Caco-2 (cell line): ENCODE measurements at regions not wholly inside any gene's neighbourhood (a gene's known extent, or its start where the extent isn't known, plus 50 kb on each side); places are given as distances from the start of the nearest gene placed in this dataset.
"Not testable (repeated sequence)": the region's sequence is repeated elsewhere in the genome, so short reads cannot be mapped to it uniquely, and the experiment has no call there.

Experiments used
- BruUV-seq: library from RNA; stranded (reverse); fragments of 400-500 nt; replicated peaks from 2 replicates; lab custom pipeline; 2021; lab: Mats Ljungman, UMichigan
- CTCF ChIA-PET: fragments of 300-600 bp; sonication (Branson Sonifier 250); formaldehyde crosslinking; loops from one replicate; lab custom pipeline; 2022; ENCODE audit warnings: antibody characterized with exemption; lab: Charles Lee
- POLR2A ChIA-PET: fragments of 300-600 bp; sonication (Branson Sonifier 250); formaldehyde crosslinking; loops from one replicate; lab custom pipeline; 2022; ENCODE audit warnings: antibody characterized with exemption; lab: Charles Lee
- DNase-seq, 2 experiments: peaks; one replicate each; pipeline versions ENCODE4 v3.0.0 to v3.0.0-alpha.2; 2020 to 2022
- H3K27me3 ChIP-seq: replicated peaks from 2 replicates; pipeline ENCODE4 v1.6.0; 2011; ENCODE audit warnings: low read length; ENCODE audit not compliant: control insufficient read depth, insufficient read depth
- H3K36me3 ChIP-seq: 2 replicates; pipeline ENCODE4 v1.5.1; 2011; ENCODE audit warnings: low read length; ENCODE audit not compliant: control insufficient read depth, insufficient read depth
- H3K4me1 ChIP-seq: fragments of 250-450 bp; sonication (Bioruptor Pico); 2 replicates; pipeline ENCODE4 v1.5.1; 2020; ENCODE audit warnings: mild to moderate bottlenecking
- H3K4me3 ChIP-seq: 2 replicates; pipeline ENCODE4 v1.5.1; 2011; ENCODE audit warnings: low read depth, mild to moderate bottlenecking, control low read depth, low read length
- H3K9me3 ChIP-seq: fragments of 250-450 bp; sonication (Bioruptor Pico); 2 replicates; pipeline ENCODE4 v1.5.1; 2020; ENCODE audit warnings: mild to moderate bottlenecking, moderate library complexity
- H3K27ac Mint-ChIP-seq: one replicate; pipeline ENCODE4 v1.8.0; 2022; ENCODE audit warnings: mixed read lengths; ENCODE audit not compliant: unreplicated experiment
- H3K27me3 Mint-ChIP-seq: one replicate; pipeline ENCODE4 v1.8.0; 2022; ENCODE audit warnings: mixed read lengths; ENCODE audit not compliant: insufficient read depth, unreplicated experiment
- H3K36me3 Mint-ChIP-seq: one replicate; pipeline ENCODE4 v1.8.0; 2022; ENCODE audit warnings: mild to moderate bottlenecking, mixed read lengths; ENCODE audit not compliant: insufficient read depth, unreplicated experiment
- H3K4me1 Mint-ChIP-seq: one replicate; pipeline ENCODE4 v1.8.0; 2022; ENCODE audit warnings: low read depth, mixed read lengths; ENCODE audit not compliant: unreplicated experiment
- H3K4me3 Mint-ChIP-seq: one replicate; pipeline ENCODE4 v1.8.0; 2022; ENCODE audit warnings: mild to moderate bottlenecking, moderate library complexity, mixed read lengths; ENCODE audit not compliant: unreplicated experiment
- H3K9me3 Mint-ChIP-seq: one replicate; pipeline ENCODE4 v1.8.0; 2022; ENCODE audit warnings: mixed read lengths; ENCODE audit not compliant: unreplicated experiment
- CTCF ChIP-seq, 2 experiments: fragments of 200-600 bp in 1 of 2; IDR thresholded peaks; 1 replicate in 1 of 2; 2 replicates in 1 of 2; pipeline versions ENCODE4 v1.5.1 to v1.8.0; 2011 to 2022; ENCODE audit warnings: antibody characterized with exemption in 1 of 2, control low read depth in 1 of 2, inconsistent platforms in 1 of 2, low read depth in 1 of 2, low read length in 1 of 2, mild to moderate bottlenecking in 1 of 2, moderate library complexity in 1 of 2; ENCODE audit not compliant: insufficient read depth in 1 of 2, severe bottlenecking in 1 of 2, unreplicated experiment in 1 of 2
- intact Hi-C: fragments of 100-400 bp; cut with micrococcal nuclease; formaldehyde crosslinking; loops from one replicate; pipeline ENCODE4 v1.10.0; 2022; ENCODE audit not compliant: unreplicated experiment

DNA sequence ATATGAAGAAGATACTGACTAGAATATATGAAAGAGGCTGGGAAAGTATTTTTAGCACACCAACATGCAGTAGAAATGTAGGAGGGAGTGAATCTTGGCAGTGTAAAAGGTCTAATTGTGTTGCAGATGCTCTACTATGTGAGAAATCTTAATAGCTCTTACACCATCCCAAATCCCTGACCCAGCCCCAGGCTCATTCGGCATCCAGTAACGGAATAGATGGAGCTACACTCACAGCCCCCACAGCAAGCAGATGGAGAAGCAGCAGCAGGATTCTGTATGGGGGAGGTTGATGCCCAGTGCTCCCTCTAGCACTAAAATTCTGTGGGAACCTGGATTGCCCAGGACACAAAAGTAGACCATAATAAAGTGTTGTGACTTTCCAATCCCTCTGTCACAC is 153.2 kb upstream of the PRDX4 start:
- no peaks in the 10 kb centered on the region for H3K27me3 Mint-ChIP-seq
- Histone ChIP-seq H3K36me3 (no peaks in the 10 kb centered on the region), H3K4me1 (no peaks in the 10 kb centered on the region), H3K27me3 (no peaks in the 10 kb centered on the region), H3K9me3 (no peaks in the 10 kb centered on the region), H3K4me3 (no peak overlapping the region)
- POLR2A ChIA-PET: no interaction called here
- no peak for TF ChIP-seq CTCF (IDR thresholded peaks at IDR 0.05; ENCODE audit: insufficient read depth in 1 of 2, low read depth in 1 of 2, low read length in 1 of 2, severe bottlenecking in 1 of 2, unreplicated experiment in 1 of 2)
- H3K9me3 Mint-ChIP-seq: no peaks in the 10 kb centered on the region
- H3K36me3 Mint-ChIP-seq: no peaks in the 10 kb centered on the region
- no TSS peak for BruUV-seq
- DNase-seq: no peak
- no peak overlapping the region for H3K4me3 Mint-ChIP-seq
- intact Hi-C loops: no loop called here
- H3K27ac Mint-ChIP-seq: no peak overlapping the region
- CTCF ChIA-PET: no interaction called here
- no peaks in the 10 kb centered on the region for H3K4me1 Mint-ChIP-seq

DNA sequence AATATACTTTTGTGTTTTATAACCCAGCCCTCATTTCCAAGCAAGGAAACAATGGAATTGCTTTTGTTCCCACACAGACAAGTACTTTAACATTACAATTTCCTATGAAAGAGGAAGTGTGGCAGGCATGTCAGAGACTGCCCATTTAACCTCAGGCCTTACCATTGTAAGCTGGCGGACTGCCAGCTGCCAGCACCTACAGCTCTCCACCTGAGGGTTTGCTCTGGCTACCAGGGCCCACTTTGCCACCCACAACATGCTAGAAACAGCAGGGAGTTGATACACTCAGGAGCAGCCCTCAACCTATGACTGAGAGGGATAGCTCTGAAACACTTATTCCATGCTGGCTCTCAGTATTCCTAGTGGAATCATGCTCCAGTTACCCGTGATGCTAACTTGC is 152.3 kb upstream of the PRDX4 start:
- Mint-ChIP-seq H3K27me3 (no peaks in the 10 kb centered on the region), H3K9me3 (no peaks in the 10 kb centered on the region), H3K27ac (no peak overlapping the region), H3K4me1 (no peaks in the 10 kb centered on the region), H3K36me3 (no peaks in the 10 kb centered on the region), H3K4me3 (no peak overlapping the region)
- no peak for DNase-seq
- ChIA-PET CTCF (no interaction called here), POLR2A (no interaction called here)
- no peaks in the 10 kb centered on the region for H3K4me1 ChIP-seq
- intact Hi-C loops: no loop called here
- no peaks in the 10 kb centered on the region for H3K9me3 ChIP-seq
- BruUV-seq: no TSS peak
- no peak overlapping the region for H3K4me3 ChIP-seq
- no peak for TF ChIP-seq CTCF (IDR thresholded peaks at IDR 0.05; ENCODE audit: insufficient read depth in 1 of 2, low read depth in 1 of 2, low read length in 1 of 2, severe bottlenecking in 1 of 2, unreplicated experiment in 1 of 2)
- no peaks in the 10 kb centered on the region for H3K36me3 ChIP-seq
- no peaks in the 10 kb centered on the region for H3K27me3 ChIP-seq

DNA sequence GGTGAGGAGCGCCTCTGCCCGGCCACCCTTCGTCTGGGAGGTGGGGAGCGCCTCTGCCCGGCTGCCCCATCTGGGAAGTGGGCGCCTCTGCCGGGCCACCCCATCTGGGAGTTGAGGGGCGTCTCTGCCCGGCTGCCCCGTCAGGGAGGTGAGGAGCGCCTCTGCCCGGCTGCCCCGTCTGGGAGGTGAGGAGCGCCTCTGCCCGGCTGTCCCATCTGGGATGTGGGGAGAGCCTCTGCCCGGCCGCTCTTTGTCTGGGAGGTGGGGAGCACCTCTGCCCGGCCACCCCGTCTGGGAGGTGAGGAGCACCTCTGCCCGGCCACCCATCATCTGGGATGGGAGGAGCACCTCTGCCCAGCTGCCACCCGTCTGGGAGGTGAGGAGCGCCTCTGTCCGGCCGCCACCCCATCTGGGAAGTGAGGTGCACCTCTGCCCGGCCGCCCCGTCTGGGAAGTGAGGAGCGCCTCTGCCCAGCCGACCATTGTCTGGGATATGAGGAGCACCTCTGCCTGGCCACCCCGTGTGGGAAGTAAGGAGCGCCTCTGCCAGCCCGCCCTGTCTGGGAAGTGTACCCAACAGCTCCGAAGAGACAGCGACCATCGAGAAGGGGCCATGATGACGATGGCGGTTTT is 144.2 kb upstream of the PRDX4 start:
- H3K4me3 Mint-ChIP-seq, H3K27me3 Mint-ChIP-seq, H3K36me3 Mint-ChIP-seq, DNase-seq, H3K9me3 ChIP-seq, POLR2A ChIA-PET, H3K27ac Mint-ChIP-seq, H3K4me3 ChIP-seq, H3K4me1 Mint-ChIP-seq, H3K9me3 Mint-ChIP-seq, H3K4me1 ChIP-seq, H3K27me3 ChIP-seq, CTCF ChIA-PET, intact Hi-C loops, BruUV-seq, H3K36me3 ChIP-seq: not testable (repeated sequence)

- no peak overlapping the region for H3K4me3 Mint-ChIP-seq
- Histone ChIP-seq H3K27me3 (no peaks in the 10 kb centered on the region), H3K36me3 (no peaks in the 10 kb centered on the region), H3K4me1 (no peaks in the 10 kb centered on the region), H3K4me3 (no peak overlapping the region), H3K9me3 (no peaks in the 10 kb centered on the region)
- no peak for DNase-seq
- TF ChIP-seq CTCF (IDR thresholded peaks at IDR 0.05; ENCODE audit: insufficient read depth in 1 of 2, low read depth in 1 of 2, low read length in 1 of 2, severe bottlenecking in 1 of 2, unreplicated experiment in 1 of 2): no peak
- no peak overlapping the region for H3K27ac Mint-ChIP-seq
- H3K9me3 Mint-ChIP-seq: no peaks in the 10 kb centered on the region
- ChIA-PET CTCF (no interaction called here), POLR2A (no interaction called here)
- no TSS peak for BruUV-seq
- no peaks in the 10 kb centered on the region for H3K4me1 Mint-ChIP-seq
- H3K27me3 Mint-ChIP-seq: peaks cover 7% of the 10 kb centered on the region
- H3K36me3 Mint-ChIP-seq: no peaks in the 10 kb centered on the region
- intact Hi-C loops: no loop called here
Observed at GRCh38 chrX:23524467-23524866, 142.8 kb upstream of the PRDX4 start.
